ENCODE measurements at regions not wholly inside any gene's neighbourhood (a gene's known extent, or its start where the extent isn't known, plus 50 kb on each side); places are given as distances from the start of the nearest gene placed in this dataset.
A peak's percentile ranks its signal among the peaks of the same experiment; 100 is the strongest.
"Not testable (repeated sequence)": the region's sequence is repeated elsewhere in the genome, so short reads cannot be mapped to it uniquely, and the experiment has no call there.

GRCh38 chr9:39463696-39464095 is 108.2 kb downstream of the SPATA31A1 start:
- WGBS, 2 donors (ENCODE audit: low coverage in 1 of 2), result 1% methylated on average over 5 of the region's 8 CpGs; no CpG with 5 or more reads in 1 of the 2 donors
- H3K27me3 ChIP-seq; H3K9me3 ChIP-seq; intact Hi-C loops (cut with DNase I; ENCODE audit: low total_unique reads); H3K36me3 ChIP-seq; H3K4me1 ChIP-seq; in situ Hi-C loops (cut with MboI; ENCODE audit: low pct_ligation_motif_present in 1 of 4, low pct_unique_long_range_greater_than_20kb in 1 of 4, low sequenced_read_pairs in 3 of 4): not testable (repeated sequence)
- Histone ChIP-seq H3K27ac (peak overlapping the region in 3 of 4 donors; percentile 69 to 78 (median 77)), H3K4me3 (peak overlapping the region in 3 of 4 donors; percentile 44 to 60 (median 47))
- DNase-seq, result peak; percentile 7

- Histone ChIP-seq H3K27ac (peak overlapping the region; percentile 58 to 78 (median 73)), H3K4me3 (peak overlapping the region; percentile 19 to 60 (median 46))
- H3K4me1 ChIP-seq; H3K36me3 ChIP-seq; H3K27me3 ChIP-seq; intact Hi-C loops (cut with DNase I; ENCODE audit: low total_unique reads); in situ Hi-C loops (cut with MboI; ENCODE audit: low pct_ligation_motif_present in 1 of 4, low pct_unique_long_range_greater_than_20kb in 1 of 4, low sequenced_read_pairs in 3 of 4); H3K9me3 ChIP-seq: not testable (repeated sequence)
- DNase-seq, result peak; percentile 89
- 0% methylated on average over 31 of the region's 46 CpGs; no CpG with 5 or more reads in 1 of the 2 donors for WGBS, 2 donors (ENCODE audit: low coverage in 1 of 2)
- peak in 2 of 3 donors; percentile 11 to 41 for TF ChIP-seq POLR2AphosphoS5 (IDR thresholded peaks at IDR 0.05)
Observed at GRCh38 chr9:39464122-39464777, 108.8 kb downstream of the SPATA31A1 start.

GRCh38 chr9:39474499-39474898 is 119.0 kb downstream of the SPATA31A1 start:
- DNase-seq; H3K36me3 ChIP-seq; H3K27ac ChIP-seq; H3K27me3 ChIP-seq; H3K4me3 ChIP-seq; intact Hi-C loops (cut with DNase I; ENCODE audit: low total_unique reads); H3K9me3 ChIP-seq; in situ Hi-C loops (cut with MboI; ENCODE audit: low pct_ligation_motif_present in 1 of 4, low pct_unique_long_range_greater_than_20kb in 1 of 4, low sequenced_read_pairs in 3 of 4); H3K4me1 ChIP-seq: not testable (repeated sequence)
- 77% methylated on average over 1 of the region's 1 CpG; no CpG with 5 or more reads in 1 of the 2 donors for WGBS, 2 donors (ENCODE audit: low coverage in 1 of 2)

- intact Hi-C loops (cut with DNase I; ENCODE audit: low total_unique reads); H3K36me3 ChIP-seq; H3K27me3 ChIP-seq; H3K9me3 ChIP-seq; in situ Hi-C loops (cut with MboI; ENCODE audit: low pct_ligation_motif_present in 1 of 4, low pct_unique_long_range_greater_than_20kb in 1 of 4, low sequenced_read_pairs in 3 of 4); H3K27ac ChIP-seq; DNase-seq; H3K4me1 ChIP-seq; H3K4me3 ChIP-seq: not testable (repeated sequence)
- WGBS, 2 donors (ENCODE audit: low coverage in 1 of 2), result 85% methylated on average over 4 of the region's 4 CpGs; no CpG with 5 or more reads in 1 of the 2 donors
Observed at GRCh38 chr9:39483073-39483472, 127.6 kb downstream of the SPATA31A1 start.

GRCh38 chr9:39483880-39484279 is 128.4 kb downstream of the SPATA31A1 start:
- intact Hi-C loops (cut with DNase I; ENCODE audit: low total_unique reads); H3K9me3 ChIP-seq; in situ Hi-C loops (cut with MboI; ENCODE audit: low pct_ligation_motif_present in 1 of 4, low pct_unique_long_range_greater_than_20kb in 1 of 4, low sequenced_read_pairs in 3 of 4); H3K36me3 ChIP-seq; H3K4me1 ChIP-seq; H3K27me3 ChIP-seq; DNase-seq; H3K4me3 ChIP-seq; H3K27ac ChIP-seq: not testable (repeated sequence)
- 40 to 50% methylated on average over 1 to 2 of the region's 2 CpGs for WGBS, 2 donors (ENCODE audit: low coverage in 1 of 2)

GRCh38 chr9:39484292-39484691 is 128.8 kb downstream of the SPATA31A1 start:
- H3K4me3 ChIP-seq; intact Hi-C loops (cut with DNase I; ENCODE audit: low total_unique reads); H3K36me3 ChIP-seq; H3K27me3 ChIP-seq; in situ Hi-C loops (cut with MboI; ENCODE audit: low pct_ligation_motif_present in 1 of 4, low pct_unique_long_range_greater_than_20kb in 1 of 4, low sequenced_read_pairs in 3 of 4); H3K9me3 ChIP-seq; H3K27ac ChIP-seq; H3K4me1 ChIP-seq; DNase-seq: not testable (repeated sequence)
- 43% methylated on average over 1 of the region's 1 CpG; no CpG with 5 or more reads in 1 of the 2 donors for WGBS, 2 donors (ENCODE audit: low coverage in 1 of 2)

GRCh38 chr9:39487477-39487876 is 132.0 kb downstream of the SPATA31A1 start:
- H3K27ac ChIP-seq; in situ Hi-C loops (cut with MboI; ENCODE audit: low pct_ligation_motif_present in 1 of 4, low pct_unique_long_range_greater_than_20kb in 1 of 4, low sequenced_read_pairs in 3 of 4); DNase-seq; H3K4me1 ChIP-seq; H3K4me3 ChIP-seq; H3K36me3 ChIP-seq; H3K27me3 ChIP-seq; H3K9me3 ChIP-seq; intact Hi-C loops (cut with DNase I; ENCODE audit: low total_unique reads): not testable (repeated sequence)
- 94% methylated on average over 12 of the region's 16 CpGs; no CpG with 5 or more reads in 1 of the 2 donors for WGBS, 2 donors (ENCODE audit: low coverage in 1 of 2)

GRCh38 chr9:39496248-39496647 is 140.8 kb downstream of the SPATA31A1 start:
- in situ Hi-C loops (cut with MboI; ENCODE audit: low pct_ligation_motif_present in 1 of 4, low pct_unique_long_range_greater_than_20kb in 1 of 4, low sequenced_read_pairs in 3 of 4); H3K27me3 ChIP-seq; DNase-seq; H3K36me3 ChIP-seq; H3K27ac ChIP-seq; intact Hi-C loops (cut with DNase I; ENCODE audit: low total_unique reads); H3K9me3 ChIP-seq; H3K4me3 ChIP-seq; H3K4me1 ChIP-seq: not testable (repeated sequence)
- 74% methylated on average over 3 of the region's 4 CpGs; no CpG with 5 or more reads in 1 of the 2 donors for WGBS, 2 donors (ENCODE audit: low coverage in 1 of 2)

GRCh38 chr9:39503178-39503577 is 147.7 kb downstream of the SPATA31A1 start:
- H3K4me3 ChIP-seq; H3K4me1 ChIP-seq; DNase-seq; intact Hi-C loops (cut with DNase I; ENCODE audit: low total_unique reads); H3K9me3 ChIP-seq; H3K27ac ChIP-seq; H3K36me3 ChIP-seq; H3K27me3 ChIP-seq; in situ Hi-C loops (cut with MboI; ENCODE audit: low pct_ligation_motif_present in 1 of 4, low pct_unique_long_range_greater_than_20kb in 1 of 4, low sequenced_read_pairs in 3 of 4): not testable (repeated sequence)
- no CpG with 5 or more reads among the region's 4 CpGs for WGBS, 2 donors (ENCODE audit: low coverage in 1 of 2)

- intact Hi-C loops (cut with DNase I; ENCODE audit: low total_unique reads); H3K36me3 ChIP-seq; H3K27me3 ChIP-seq: not testable (repeated sequence)
Observed at GRCh38 chr9:39527387-39528029, 172.0 kb downstream of the SPATA31A1 start.

More at GRCh38 chr9:39527387-39528029, 172.0 kb downstream of the SPATA31A1 start:
- H3K27ac ChIP-seq; H3K9me3 ChIP-seq; DNase-seq; in situ Hi-C loops (cut with MboI; ENCODE audit: low pct_ligation_motif_present in 1 of 4, low pct_unique_long_range_greater_than_20kb in 1 of 4, low sequenced_read_pairs in 3 of 4); H3K4me1 ChIP-seq; H3K4me3 ChIP-seq: not testable (repeated sequence)
- 61% methylated on average over 4 of the region's 9 CpGs; no CpG with 5 or more reads in 1 of the 2 donors for WGBS, 2 donors (ENCODE audit: low coverage in 1 of 2)
